A549 (cell line): ENCODE measurements at regions not wholly inside any gene's neighbourhood (a gene's known extent, or its start where the extent isn't known, plus 50 kb on each side); places are given as distances from the start of the nearest gene placed in this dataset.

Experiments used
- ATAC-seq, 2 experiments: fragments of 200-7000 bp in 1 of 2; fragments of >200 bp in 1 of 2; cut with Nextera tagmentation in 1 of 2; cut with Tn5 transposase in 1 of 2; 3 replicates each; pipeline versions ENCODE4 v1.8.0 to v1.9.1; 2018 to 2020; ENCODE audit warnings: mild to moderate bottlenecking in 1 of 2, moderate library complexity in 1 of 2
- CTCF ChIA-PET: fragments of 300-600 bp; sonication (Branson Sonifier 250); formaldehyde crosslinking; extraction: SDS; loops from one replicate; lab custom pipeline; 2021; ENCODE audit warnings: antibody characterized with exemption, inconsistent platforms; lab: Yijun Ruan, JAX
- POLR2A ChIA-PET: fragments of 350-600 bp; formaldehyde crosslinking; extraction: SDS; loops from one replicate; lab custom pipeline; 2021; ENCODE audit warnings: antibody characterized with exemption, inconsistent platforms; lab: Yijun Ruan, JAX
- DNase-seq, 2 experiments: peaks; one replicate each; pipeline versions ENCODE4 v3.0.0 to v3.0.0-alpha.2; 2011 to 2016; ENCODE audit warnings: low read depth in 1 of 2, low spot score in 1 of 2
- FAIRE-seq: peaks from 2 replicates; lab custom pipeline; 2011; peaks lifted over from hg19 to GRCh38; lab: Jason Lieb, UNC
- H3K27ac ChIP-seq, 2 experiments: fragments of >200 bp; sonication (Bioruptor Twin); formaldehyde crosslinking; 3 replicates each; pipeline ENCODE4 v1.5.1; 2016 to 2017
- H3K4me1 ChIP-seq: fragments of >200 bp; sonication (Bioruptor Twin); formaldehyde crosslinking; 3 replicates; pipeline ENCODE4 v1.6.1; 2016
- H3K4me2 ChIP-seq: fragments of >200 bp; sonication (Bioruptor Twin); formaldehyde crosslinking; 3 replicates; pipeline ENCODE4 v1.6.1; 2016
- H3K4me3 ChIP-seq: fragments of >200 bp; sonication (Bioruptor Twin); formaldehyde crosslinking; 3 replicates; pipeline ENCODE4 v1.5.1; 2016
- H3K9me3 ChIP-seq: fragments of >200 bp; sonication (Bioruptor Twin); formaldehyde crosslinking; 3 replicates; pipeline ENCODE4 v1.6.1; 2016
- CBX2 ChIP-seq: fragments of 200-600 bp; sonication (generic); IDR thresholded peaks from 2 replicates; pipeline ENCODE4 v1.6.1; 2016; ENCODE audit warnings: low read depth, mild to moderate bottlenecking, borderline replicate concordance
- CTCF ChIP-seq: fragments of >200 bp; sonication (Bioruptor Twin); formaldehyde crosslinking; IDR thresholded peaks from 3 replicates; pipeline ENCODE4 v1.5.1; 2016
- EHF ChIP-seq: fragments of 250-450 bp; sonication (Bioruptor Pico); IDR thresholded peaks from 2 replicates; pipeline ENCODE4 v1.5.0; 2020; ENCODE audit warnings: mild to moderate bottlenecking
- ELK1 ChIP-seq: fragments of 150-350 bp; IDR thresholded peaks from 2 replicates; pipeline ENCODE4 v1.6.1; 2014; ENCODE audit warnings: low read depth, mild to moderate bottlenecking, low read length
- EP300 ChIP-seq, 2 experiments: fragments of >200 bp; sonication (Bioruptor Twin); formaldehyde crosslinking; IDR thresholded peaks; 2 replicates in 1 of 2; 3 replicates in 1 of 2; pipeline ENCODE4 v1.6.1; 2016 to 2017
- HDAC2 ChIP-seq: fragments of 200-600 bp; sonication (generic); IDR thresholded peaks from 2 replicates; pipeline ENCODE4 v1.6.1; 2016
- HMGXB4 ChIP-seq: fragments of 250-450 bp; sonication (Bioruptor Pico); IDR thresholded peaks from 2 replicates; pipeline ENCODE4 v1.5.0; 2021; ENCODE audit warnings: mild to moderate bottlenecking, moderate library complexity, borderline replicate concordance
- HOXB13 ChIP-seq: fragments of 250-450 bp; sonication (Bioruptor Pico); IDR thresholded peaks from 2 replicates; pipeline ENCODE4 v1.5.0; 2020; ENCODE audit warnings: low read depth, mild to moderate bottlenecking, moderate library complexity
- KDM1A ChIP-seq: fragments of 200-600 bp; sonication (generic); IDR thresholded peaks from 2 replicates; pipeline ENCODE4 v1.6.1; 2016; ENCODE audit warnings: low read depth, mild to moderate bottlenecking
- MYC ChIP-seq: IDR thresholded peaks from 2 replicates; pipeline ENCODE4 v1.6.1; 2012; ENCODE audit warnings: mild to moderate bottlenecking, inconsistent platforms, low read length, improper control_type of control experiment, borderline replicate concordance
- NPAS2 ChIP-seq: fragments of 250-450 bp; sonication (Bioruptor Pico); IDR thresholded peaks from 2 replicates; pipeline ENCODE4 v1.8.0; 2022; ENCODE audit warnings: mild to moderate bottlenecking, moderate library complexity, borderline replicate concordance
- RAD21 ChIP-seq, 2 experiments: fragments of >200 bp in 1 of 2; sonication (Bioruptor Twin) in 1 of 2; formaldehyde crosslinking in 1 of 2; IDR thresholded peaks in 1 of 2; conservative IDR thresholded peaks in 1 of 2; 2 replicates in 1 of 2; 3 replicates in 1 of 2; pipeline ENCODE4 v1.6.1; 2012 to 2018; ENCODE audit warnings: inconsistent platforms in 1 of 2
- SMC3 ChIP-seq: fragments of >200 bp; sonication (Bioruptor Twin); formaldehyde crosslinking; IDR thresholded peaks from 3 replicates; pipeline ENCODE4 v1.6.1; 2018; ENCODE audit warnings: inconsistent platforms
- TFCP2L1 ChIP-seq: fragments of 250-450 bp; sonication (Bioruptor Pico); IDR thresholded peaks from 2 replicates; pipeline ENCODE4 v1.5.0; 2021; ENCODE audit warnings: mild to moderate bottlenecking
- WGBS: methylation state at CpG from one replicate; pipeline ENCODE4 v1.1.6; 2017; ENCODE audit errors: missing lambda C conversion rate; 5-methylcytosine and 5-hydroxymethylcytosine counted together

GRCh38 chr21:31580866-31581276 is 78.6 kb upstream of the SOD1 start:
- Histone ChIP-seq H3K4me3 (no peak overlapping the region), H3K9me3 (no peaks in the 10 kb centered on the region), H3K4me2 (no peak overlapping the region), H3K4me1 (no peaks in the 10 kb centered on the region), H3K27ac (no peak overlapping the region)
- DNase-seq, result peak; percentile 35 to 54
- 0% methylated on average over 3 of the region's 3 CpGs for WGBS
- no peak for FAIRE-seq
- peak; percentile 73 to 88 for ATAC-seq
- POLR2A ChIA-PET, result no interaction called here
- CTCF ChIA-PET, result interaction anchor here (0.6 to 5.9 kb wide), 66 partner anchors 10 to 678 kb away, joined by 3 to 110 read pairs (median 5); no protein-coding TSS in a partner anchor
- TF ChIP-seq CTCF, result peak; percentile 67
- no peak for TF ChIP-seq MYC
- TF ChIP-seq RAD21 (conservative IDR thresholded peaks at IDR 0.05 in 1 of 2, IDR thresholded peaks at IDR 0.05 in 1 of 2), result peak; percentile 66 to 75
- TF ChIP-seq SMC3, result peak; percentile 77
- no peak for TF ChIP-seq HOXB13 (CRISPR knock-in tag)
- no peak for TF ChIP-seq CBX2

GRCh38 chr21:31577271-31577670 is 82.2 kb upstream of the SOD1 start:
- ATAC-seq (no peak), FAIRE-seq (no peak), DNase-seq (no peak)
- TF ChIP-seq TFCP2L1 (CRISPR knock-in tag), result no peak
- TF ChIP-seq CTCF, result no peak
- no peak for TF ChIP-seq KDM1A
- no peak for TF ChIP-seq HDAC2
- TF ChIP-seq NPAS2, result no peak
- no peak for TF ChIP-seq HMGXB4 (CRISPR knock-in tag)
- no peak for TF ChIP-seq ELK1
- TF ChIP-seq EP300 (IDR thresholded peaks at IDR 0.05), result no peak
- Histone ChIP-seq H3K9me3 (0 out of 3 replicates have a peak, but pooled peaks cover 5% of the 10 kb centered on the region), H3K4me2 (no peak overlapping the region), H3K4me3 (no peak overlapping the region), H3K4me1 (no peaks in the 10 kb centered on the region), H3K27ac (no peak overlapping the region)
- CTCF ChIA-PET, result interaction anchor here (0.7 to 1.3 kb wide), 2 partner anchors 213 to 380 kb away, joined by 3 read pairs; no protein-coding TSS in a partner anchor
- POLR2A ChIA-PET, result no interaction called here

GRCh38 chr21:31576428-31576827 is 83.1 kb upstream of the SOD1 start:
- 23% methylated on average over 5 of the region's 6 CpGs for WGBS
- H3K4me1 ChIP-seq, result no peaks in the 10 kb centered on the region
- FAIRE-seq (no peak), DNase-seq (no peak), ATAC-seq (no peak)
- ChIA-PET CTCF (interaction anchor here (1.3 kb wide), 1 partner anchor 379 kb away, joined by 3 read pairs; no protein-coding TSS in a partner anchor), POLR2A (no interaction called here)
- no peak overlapping the region for H3K27ac ChIP-seq
- H3K9me3 ChIP-seq, result 0 out of 3 replicates have a peak, but pooled peaks cover 5% of the 10 kb centered on the region
- H3K4me2 ChIP-seq, result no peak overlapping the region
- H3K4me3 ChIP-seq, result no peak overlapping the region
- no peak for TF ChIP-seq EHF (CRISPR knock-in tag)
